ENCODE measurements at regions not wholly inside any gene's neighbourhood (a gene's known extent, or its start where the extent isn't known, plus 50 kb on each side); places are given as distances from the start of the nearest gene placed in this dataset.
A peak's percentile ranks its signal among the peaks of the same experiment; 100 is the strongest.

DNA sequence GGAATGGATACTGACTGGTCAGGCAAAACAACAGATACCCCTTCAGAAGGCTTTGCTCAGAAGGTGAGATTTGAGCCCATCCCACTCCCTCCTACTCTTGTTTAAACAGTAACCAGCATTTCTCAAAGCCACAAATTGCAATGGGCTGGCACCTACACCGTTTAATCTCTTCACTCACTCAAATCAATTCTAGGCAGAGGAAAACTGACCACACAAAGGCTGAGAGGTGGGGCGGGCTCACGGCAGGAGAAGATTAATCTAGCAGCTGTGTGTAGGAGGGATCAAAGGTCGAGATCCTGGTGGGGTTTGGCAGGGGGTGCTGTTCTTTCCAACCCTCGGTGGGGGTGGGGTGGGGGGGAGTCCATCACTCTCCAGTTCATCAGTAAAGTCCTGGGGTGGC, 622.4 kb downstream of the BCOR start:
- Histone ChIP-seq H3K4me1 (no peaks in the 10 kb centered on the region), H3K27ac (no peak overlapping the region), H3K9me3 (no peaks in the 10 kb centered on the region), H3K27me3 (peaks cover 0 to 68% of the 10 kb centered on the region in 2 donors), H3K4me3 (no peak overlapping the region), H3K36me3 (no peaks in the 10 kb centered on the region)
- TF ChIP-seq, protein P1, sequence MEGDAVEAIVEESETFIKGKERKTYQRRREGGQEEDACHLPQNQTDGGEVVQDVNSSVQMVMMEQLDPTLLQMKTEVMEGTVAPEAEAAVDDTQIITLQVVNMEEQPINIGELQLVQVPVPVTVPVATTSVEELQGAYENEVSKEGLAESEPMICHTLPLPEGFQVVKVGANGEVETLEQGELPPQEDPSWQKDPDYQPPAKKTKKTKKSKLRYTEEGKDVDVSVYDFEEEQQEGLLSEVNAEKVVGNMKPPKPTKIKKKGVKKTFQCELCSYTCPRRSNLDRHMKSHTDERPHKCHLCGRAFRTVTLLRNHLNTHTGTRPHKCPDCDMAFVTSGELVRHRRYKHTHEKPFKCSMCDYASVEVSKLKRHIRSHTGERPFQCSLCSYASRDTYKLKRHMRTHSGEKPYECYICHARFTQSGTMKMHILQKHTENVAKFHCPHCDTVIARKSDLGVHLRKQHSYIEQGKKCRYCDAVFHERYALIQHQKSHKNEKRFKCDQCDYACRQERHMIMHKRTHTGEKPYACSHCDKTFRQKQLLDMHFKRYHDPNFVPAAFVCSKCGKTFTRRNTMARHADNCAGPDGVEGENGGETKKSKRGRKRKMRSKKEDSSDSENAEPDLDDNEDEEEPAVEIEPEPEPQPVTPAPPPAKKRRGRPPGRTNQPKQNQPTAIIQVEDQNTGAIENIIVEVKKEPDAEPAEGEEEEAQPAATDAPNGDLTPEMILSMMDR (IDR thresholded peaks at IDR 0.05): no peak
- TF ChIP-seq POLR2A (IDR thresholded peaks at IDR 0.05) (no peak), POLR2AphosphoS5 (IDR thresholded peaks at IDR 0.05) (no peak)
- no peak for DNase-seq (ENCODE audit: low spot score in 2 of 2)
- intact Hi-C loops (cut with DNase I; ENCODE audit: low total_unique reads): no loop called here

DNA sequence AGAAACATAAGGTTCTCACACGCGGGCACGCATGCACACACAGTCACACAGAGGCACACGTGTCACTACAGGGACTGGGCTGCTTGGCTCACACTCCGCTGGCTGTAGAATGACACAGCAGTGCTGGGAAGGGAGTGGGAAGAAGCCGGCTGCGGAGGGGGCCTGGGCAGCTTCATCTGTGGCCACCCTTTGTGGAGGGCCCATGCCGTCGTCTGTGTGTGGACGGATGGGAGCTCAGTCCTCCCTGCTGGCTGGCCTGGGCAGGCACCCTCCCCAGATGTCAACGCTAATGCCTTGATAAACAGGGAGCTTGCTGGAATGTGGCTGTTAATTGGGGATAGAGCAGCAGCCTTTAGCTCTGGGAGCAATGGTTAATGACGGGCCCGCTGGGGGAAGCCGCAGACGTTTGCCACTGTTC, 621.1 kb downstream of the BCOR start:
- TF ChIP-seq POLR2A (IDR thresholded peaks at IDR 0.05): no peak
- TF ChIP-seq, protein P1 (IDR thresholded peaks at IDR 0.05): no peak
- no peak for TF ChIP-seq POLR2AphosphoS5 (IDR thresholded peaks at IDR 0.05)
- intact Hi-C loops (cut with DNase I; ENCODE audit: low total_unique reads): no loop called here
- peaks cover 0 to 71% of the 10 kb centered on the region in 2 donors for H3K27me3 ChIP-seq
- no peak for DNase-seq (ENCODE audit: low spot score in 2 of 2)
- peak overlapping the region in 1 of 2 donors; percentile 25 for H3K27ac ChIP-seq
- no peak overlapping the region for H3K4me3 ChIP-seq
- H3K4me1 ChIP-seq: no peaks in the 10 kb centered on the region
- no peaks in the 10 kb centered on the region for H3K9me3 ChIP-seq
- no peaks in the 10 kb centered on the region for H3K36me3 ChIP-seq

DNA sequence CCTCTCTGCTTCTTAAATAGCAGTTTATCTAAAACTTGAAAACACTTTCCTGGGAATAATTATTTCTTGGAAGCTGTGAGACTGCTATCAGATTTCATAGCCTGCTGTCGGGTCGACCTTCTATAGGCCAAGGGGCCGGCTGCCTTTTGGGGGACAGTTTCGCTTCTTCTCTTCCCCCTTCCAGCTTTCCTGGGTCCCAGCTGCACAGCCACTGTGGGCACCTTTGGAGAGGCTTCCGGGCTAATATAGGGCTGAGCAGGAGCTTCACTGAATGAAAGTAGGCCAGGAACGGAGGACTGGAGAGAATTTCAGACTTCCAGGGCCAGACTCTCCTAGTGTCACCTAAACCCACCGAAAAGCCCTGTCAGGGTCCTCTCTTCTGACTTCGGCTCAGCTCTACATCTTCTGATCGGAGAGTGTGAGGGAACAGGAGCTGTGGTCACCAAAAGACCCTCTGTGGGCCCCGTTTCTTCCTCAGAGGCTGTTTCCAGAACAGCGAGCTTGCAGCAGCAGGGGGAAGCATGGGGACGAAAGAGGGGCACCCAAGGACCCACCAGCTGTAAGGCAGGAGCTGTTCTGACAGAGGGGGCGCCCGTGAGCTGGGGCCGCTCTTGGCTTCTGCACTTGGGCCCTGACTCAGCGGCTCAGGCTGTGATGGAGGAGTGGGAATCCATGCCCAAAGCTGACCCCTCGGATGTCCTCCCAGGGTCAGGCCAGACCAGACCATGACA, 620.6 kb downstream of the BCOR start:
- intact Hi-C loops (cut with DNase I; ENCODE audit: low total_unique reads): no loop called here
- H3K36me3 ChIP-seq: no peaks in the 10 kb centered on the region
- peak overlapping the region in 1 of 2 donors; percentile 25 for H3K27ac ChIP-seq
- H3K27me3 ChIP-seq: peaks cover 0 to 77% of the 10 kb centered on the region in 2 donors
- TF ChIP-seq, protein P1 (IDR thresholded peaks at IDR 0.05): no peak
- no peak for TF ChIP-seq POLR2A (IDR thresholded peaks at IDR 0.05)
- no peak for TF ChIP-seq POLR2AphosphoS5 (IDR thresholded peaks at IDR 0.05)
- H3K9me3 ChIP-seq: no peaks in the 10 kb centered on the region
- H3K4me1 ChIP-seq: no peaks in the 10 kb centered on the region
- no peak overlapping the region for H3K4me3 ChIP-seq
- DNase-seq (ENCODE audit: low spot score in 2 of 2): no peak

DNA sequence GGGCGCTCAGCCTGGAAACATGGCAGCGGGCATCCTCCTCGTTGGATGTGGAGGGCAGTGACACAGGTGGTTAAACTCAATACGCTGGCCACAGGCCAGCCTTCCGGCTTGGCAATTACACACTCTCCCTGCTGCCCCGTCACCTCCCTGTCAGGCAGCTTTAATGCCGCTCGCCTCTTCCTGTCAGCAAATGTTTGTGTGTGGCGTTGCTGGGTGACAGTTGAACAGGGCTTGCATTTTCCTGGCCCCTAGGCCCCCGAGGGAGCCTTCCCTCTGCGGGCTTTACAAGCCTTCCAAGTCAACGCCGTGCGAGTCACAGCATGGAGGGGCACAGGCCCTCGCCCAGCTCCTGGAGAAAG, 620.0 kb downstream of the BCOR start:
- no peak for TF ChIP-seq POLR2AphosphoS5 (IDR thresholded peaks at IDR 0.05)
- TF ChIP-seq, protein P1 (IDR thresholded peaks at IDR 0.05): no peak
- TF ChIP-seq POLR2A (IDR thresholded peaks at IDR 0.05): no peak
- DNase-seq (ENCODE audit: low spot score in 2 of 2): peak in 1 of 2 donors; percentile 24

DNA sequence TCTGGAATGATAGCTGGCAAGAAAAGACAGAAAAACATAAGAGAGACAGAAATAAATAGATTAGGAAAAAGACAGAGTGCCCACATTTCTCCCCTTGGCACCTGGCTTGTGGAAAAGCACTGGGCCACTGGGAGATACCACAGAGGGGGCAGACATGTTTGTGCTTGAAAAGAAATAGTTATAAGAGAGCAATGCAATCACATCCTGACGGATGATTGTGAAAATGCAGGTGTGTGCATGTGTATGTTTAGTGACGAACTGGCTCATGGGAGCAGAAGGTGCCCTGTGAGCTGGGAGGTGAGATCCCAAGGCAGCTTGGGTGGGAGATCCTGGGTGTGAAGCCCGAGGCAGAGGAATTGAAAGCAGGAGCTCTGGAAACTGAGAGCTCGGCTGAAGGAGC, 617.9 kb downstream of the BCOR start:
- no peaks in the 10 kb centered on the region for H3K36me3 ChIP-seq
- TF ChIP-seq, protein P1 (IDR thresholded peaks at IDR 0.05): no peak
- TF ChIP-seq POLR2A (IDR thresholded peaks at IDR 0.05) (no peak), POLR2AphosphoS5 (IDR thresholded peaks at IDR 0.05) (no peak)
- H3K27ac ChIP-seq: no peak overlapping the region
- DNase-seq (ENCODE audit: low spot score in 2 of 2): no peak
- intact Hi-C loops (cut with DNase I; ENCODE audit: low total_unique reads): no loop called here
- H3K4me1 ChIP-seq: no peaks in the 10 kb centered on the region
- H3K9me3 ChIP-seq: peaks cover 0 to 4% of the 10 kb centered on the region in 2 donors
- H3K27me3 ChIP-seq: peaks cover 0 to 76% of the 10 kb centered on the region in 2 donors
- no peak overlapping the region for H3K4me3 ChIP-seq

More for the DNA sequence above, 620.0 kb downstream of the BCOR start:
- Histone ChIP-seq H3K36me3 (no peaks in the 10 kb centered on the region), H3K4me1 (no peaks in the 10 kb centered on the region), H3K4me3 (no peak overlapping the region), H3K27ac (peak overlapping the region in 1 of 2 donors; percentile 19), H3K27me3 (peaks cover 0 to 74% of the 10 kb centered on the region in 2 donors), H3K9me3 (no peaks in the 10 kb centered on the region)
- intact Hi-C loops (cut with DNase I; ENCODE audit: low total_unique reads): no loop called here
